CD4-positive, alpha-beta T cell treated with Interleukin-21 for 1 hour (primary cell): ENCODE measurements at regions not wholly inside any gene's neighbourhood (a gene's known extent, or its start where the extent isn't known, plus 50 kb on each side); places are given as distances from the start of the nearest gene placed in this dataset.
"Not testable (repeated sequence)": the region's sequence is repeated elsewhere in the genome, so short reads cannot be mapped to it uniquely, and the experiment has no call there.

Experiments
- DNase-seq: peaks from one replicate; pipeline ENCODE4 v3.0.0-alpha.2; 2020

GRCh38 chr7:148472406-148472805, 118.2 kb upstream of the C7orf33 start:
- no peak for DNase-seq

- no peak for DNase-seq
Measured at GRCh38 chr7:148473703-148474480, 116.7 kb upstream of the C7orf33 start.

GRCh38 chr7:148474481-148475025, 116.0 kb upstream of the C7orf33 start:
- no peak for DNase-seq

- DNase-seq: no peak
Measured at GRCh38 chr7:148478551-148478950, 112.0 kb upstream of the C7orf33 start.

GRCh38 chr7:148480479-148481146, 110.0 kb upstream of the C7orf33 start:
- DNase-seq: no peak

- no peak for DNase-seq
Measured at GRCh38 chr7:148481147-148481526, 109.4 kb upstream of the C7orf33 start.

- no peak for DNase-seq
Measured at GRCh38 chr7:148481971-148482626, 108.5 kb upstream of the C7orf33 start.

DNA sequence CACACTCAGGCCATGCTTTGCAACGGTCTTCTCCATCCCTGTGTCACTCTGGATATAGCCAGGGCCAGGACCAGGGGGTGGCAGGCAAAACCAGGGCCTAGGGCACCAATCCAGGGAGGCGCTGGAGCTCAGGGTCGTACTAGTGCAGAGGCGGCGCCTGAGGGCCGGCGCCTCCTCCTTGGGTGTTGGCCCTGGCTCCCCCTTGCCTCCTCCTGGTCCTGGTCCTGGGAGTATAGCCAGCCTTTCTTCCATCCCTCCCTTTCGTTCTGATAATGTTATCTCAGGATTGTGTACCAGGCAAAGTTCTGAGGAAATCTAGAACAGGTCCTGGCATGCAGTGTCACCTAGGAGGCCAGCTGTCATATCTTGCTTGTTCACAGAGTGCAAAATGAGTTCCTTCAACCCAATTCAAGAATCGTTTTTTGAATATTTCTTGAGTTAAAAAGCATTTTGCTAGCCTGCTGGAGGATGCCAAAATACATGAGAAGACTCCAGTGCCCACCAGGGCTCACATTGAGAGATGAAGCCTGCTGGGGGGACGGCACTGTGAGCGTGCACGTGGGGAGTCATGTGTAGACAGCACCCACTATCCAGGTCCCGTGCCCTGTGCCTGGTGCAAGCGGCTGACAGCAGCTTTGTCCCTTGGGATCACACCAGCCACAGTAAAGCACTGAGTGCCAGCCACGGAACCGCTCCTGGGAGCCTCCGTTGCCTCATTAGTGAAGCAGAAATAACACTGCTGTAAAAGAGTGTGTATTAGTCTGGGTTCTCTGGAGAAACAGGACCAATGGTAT, 106.9 kb upstream of the C7orf33 start:
- no peak for DNase-seq

DNA sequence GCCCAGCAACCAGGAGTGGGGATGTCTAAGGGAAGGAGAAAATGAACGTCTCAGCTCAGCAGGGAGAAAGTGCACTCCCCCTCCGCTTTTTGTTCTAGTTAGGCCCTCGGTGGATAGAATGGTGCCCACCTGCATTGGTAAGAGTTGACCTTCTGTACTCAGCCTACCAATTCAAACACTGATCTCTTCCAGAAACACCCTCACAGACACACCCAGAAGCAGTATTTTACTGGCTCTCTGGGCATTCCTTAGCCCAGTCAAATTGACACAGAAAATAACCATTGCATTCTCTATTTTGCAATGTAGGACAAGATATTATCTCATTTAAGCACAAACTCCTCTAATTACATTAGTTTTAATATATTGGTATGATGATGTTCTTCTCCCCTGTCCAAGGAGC, 106.1 kb upstream of the C7orf33 start:
- no peak for DNase-seq

DNA sequence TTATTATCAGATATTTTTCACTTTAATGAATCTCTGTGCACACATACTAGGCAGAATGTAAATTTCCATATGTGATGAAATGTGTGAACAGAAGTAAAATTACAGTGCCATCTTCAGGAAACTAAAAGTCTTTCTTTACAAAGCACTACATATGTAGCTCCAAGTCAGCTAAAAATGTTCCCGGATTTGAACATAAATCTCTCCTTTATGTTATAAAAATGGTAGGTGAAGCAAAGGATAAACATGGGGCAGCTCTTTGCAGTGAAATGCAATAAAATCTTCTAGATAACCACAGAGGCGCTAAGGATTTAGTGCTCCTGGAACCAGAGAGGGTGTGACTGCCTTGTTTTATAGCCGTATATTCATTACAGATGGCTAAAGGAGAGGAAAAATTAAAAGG, 104.9 kb upstream of the C7orf33 start:
- no peak for DNase-seq

GRCh38 chr7:148486937-148487336, 103.6 kb upstream of the C7orf33 start:
- no peak for DNase-seq

DNA sequence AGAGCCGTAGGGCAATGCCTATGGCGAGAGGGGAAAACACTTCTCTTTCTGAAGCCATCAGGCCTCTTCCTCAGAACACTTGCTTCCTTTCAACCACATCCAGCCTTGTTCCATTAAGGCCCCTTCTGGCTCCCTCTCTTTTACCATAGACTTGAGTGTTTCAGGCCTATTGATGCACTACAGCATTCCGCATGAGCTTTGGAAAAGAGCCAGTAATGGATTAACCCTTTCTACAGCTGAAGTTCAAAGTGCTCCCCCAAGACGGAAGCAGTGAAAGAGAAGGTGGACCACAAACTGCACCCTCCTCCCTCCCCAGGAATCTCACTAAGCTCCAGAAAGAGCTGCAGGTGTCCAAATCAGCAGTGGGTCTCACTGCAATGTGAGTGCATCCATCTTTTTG, 102.7 kb upstream of the C7orf33 start:
- no peak for DNase-seq

DNA sequence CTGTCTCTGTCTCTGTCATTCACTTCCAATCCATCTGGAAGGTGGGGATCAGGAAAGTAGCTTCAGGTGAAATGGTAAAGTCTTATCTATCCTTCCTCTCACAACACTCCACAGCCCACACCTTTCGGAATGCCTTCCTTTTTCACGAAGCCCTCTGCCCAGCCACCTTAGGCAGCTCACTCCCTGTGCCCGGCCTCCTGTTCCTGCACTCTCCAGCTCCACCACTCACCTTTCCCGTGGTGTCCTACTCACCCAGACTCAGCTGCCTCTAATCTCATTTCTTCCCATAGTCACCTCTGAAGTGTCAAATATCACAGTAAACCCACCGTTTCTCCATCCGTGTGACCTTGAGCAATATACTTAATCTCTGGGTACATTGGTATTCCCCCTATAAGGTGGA, 100.9 kb upstream of the C7orf33 start:
- no peak for DNase-seq

GRCh38 chr7:148492157-148492860, 98.3 kb upstream of the C7orf33 start:
- DNase-seq: no peak

GRCh38 chr7:148495605-148496004, 95.0 kb upstream of the C7orf33 start:
- no peak for DNase-seq

GRCh38 chr7:148500978-148501377, 89.6 kb upstream of the C7orf33 start:
- DNase-seq: no peak

DNA sequence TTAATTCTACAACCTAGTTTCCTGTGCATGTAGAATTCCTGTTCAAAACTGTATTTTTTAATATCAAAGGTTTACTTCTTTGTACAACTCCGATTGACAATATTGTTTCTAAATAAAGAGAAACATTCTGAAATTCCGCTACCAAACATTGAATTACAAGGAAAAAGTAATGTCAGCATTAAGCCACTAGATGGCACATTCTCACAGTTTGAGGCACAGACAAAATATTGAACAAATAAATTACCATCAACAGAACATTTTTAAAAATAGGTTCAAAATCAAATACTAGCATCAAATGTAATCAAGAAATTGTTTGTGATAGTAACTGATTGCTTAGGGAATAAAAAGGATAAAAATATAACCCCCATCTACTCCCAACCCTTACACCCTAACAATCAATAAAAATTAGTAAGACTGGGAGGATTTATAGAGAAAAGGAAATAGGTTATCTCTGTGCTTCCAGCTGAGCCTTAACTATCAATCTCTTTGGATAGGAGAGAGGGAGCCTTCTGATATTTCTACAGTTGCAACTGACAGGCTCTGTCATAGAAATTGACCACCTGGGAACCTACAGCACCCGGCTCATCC, 86.6 kb upstream of the C7orf33 start:
- DNase-seq: peak; percentile 58

DNA sequence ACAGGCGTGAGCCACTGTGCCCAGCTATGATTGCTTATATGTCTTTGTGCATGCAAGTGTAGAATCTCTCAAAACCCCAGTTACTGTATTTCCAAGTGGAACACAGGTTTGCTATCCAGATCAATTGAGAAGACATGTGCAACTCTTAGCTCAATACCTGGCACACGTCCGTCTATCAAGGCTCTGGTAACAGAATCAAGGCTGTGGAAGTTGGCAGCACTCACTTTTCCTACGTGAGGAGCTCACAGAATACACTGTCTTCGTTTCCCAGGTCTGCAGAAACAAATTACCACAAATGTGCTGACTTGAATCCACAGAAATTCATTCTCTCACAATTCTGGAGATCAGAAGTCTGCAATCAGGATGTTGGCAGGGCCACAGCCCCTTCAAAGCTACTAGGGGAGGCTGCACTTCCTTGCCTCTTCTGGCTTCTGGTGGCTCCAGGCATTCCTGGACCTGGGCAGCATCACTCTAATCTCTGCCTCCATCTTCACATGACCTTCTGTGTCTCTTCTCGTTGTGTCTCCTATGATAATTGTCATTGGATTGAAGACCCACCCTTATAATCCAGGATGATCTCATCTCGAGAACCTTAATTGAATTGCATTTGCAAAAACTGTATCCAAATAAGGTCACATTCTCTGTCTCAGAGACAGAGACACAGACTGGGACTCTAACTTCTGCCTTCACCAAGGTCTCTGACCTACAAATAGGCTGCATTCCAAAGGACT, 84.8 kb upstream of the C7orf33 start:
- DNase-seq: no peak

DNA sequence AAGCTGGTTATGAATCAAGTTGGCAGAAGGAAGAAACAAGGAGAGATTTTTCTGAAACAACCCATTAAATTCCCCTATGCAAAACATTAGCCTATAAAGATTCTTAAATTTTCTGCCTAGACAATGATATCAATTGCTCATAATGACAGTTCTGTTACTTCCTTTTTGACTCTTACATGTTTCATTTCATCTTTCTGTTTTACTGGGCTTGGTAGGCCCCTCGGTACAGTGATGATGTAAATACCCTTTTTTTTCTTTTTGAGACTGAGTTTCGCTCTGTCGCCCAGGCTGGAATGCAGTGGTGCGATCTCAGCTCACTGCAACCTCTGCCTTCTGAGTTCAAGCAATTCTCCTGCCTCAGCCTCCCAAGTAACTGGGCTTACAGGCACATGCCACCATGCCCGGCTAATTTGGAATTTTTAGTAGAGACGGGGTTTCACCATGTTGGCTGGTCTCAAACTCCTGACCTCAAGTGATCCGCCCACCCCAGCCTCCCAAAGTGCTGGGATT, 83.4 kb upstream of the C7orf33 start:
- DNase-seq: not testable (repeated sequence)

- no peak for DNase-seq
Measured at GRCh38 chr7:148507787-148508186, 82.8 kb upstream of the C7orf33 start.

DNA sequence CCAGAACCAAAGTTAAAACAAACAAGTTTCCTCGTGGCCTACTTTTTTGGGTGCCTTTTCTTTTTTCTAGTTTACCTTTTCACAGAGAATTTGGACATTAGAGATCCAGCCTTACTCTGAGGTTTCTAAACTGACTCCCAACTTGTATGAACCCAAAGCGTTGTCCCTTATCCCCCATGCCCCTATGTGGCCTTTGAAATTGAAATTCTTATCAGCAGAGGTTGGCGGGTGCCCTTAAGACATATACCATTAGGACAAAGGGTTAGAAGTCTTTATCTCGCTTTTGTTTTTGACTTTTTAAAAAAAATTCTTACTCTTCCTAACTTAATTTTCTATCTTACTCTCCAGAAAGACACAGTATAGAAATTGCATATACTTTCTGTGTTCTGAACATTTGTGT, 76.3 kb upstream of the C7orf33 start:
- DNase-seq: no peak
